ENCODE measurements at regions not wholly inside any gene's neighbourhood (a gene's known extent, or its start where the extent isn't known, plus 50 kb on each side); places are given as distances from the start of the nearest gene placed in this dataset.

- FAIRE-seq (no peak), DNase-seq (ENCODE audit: insufficient read length, low spot score) (no peak)
- no peak for TF ChIP-seq SPI1 (IDR thresholded peaks at IDR 0.05; ENCODE audit: low read depth, low read length)
These were observed 278.1 kb downstream of the LMX1A start for GRCh38 chr1:165078391-165078790.

DNA sequence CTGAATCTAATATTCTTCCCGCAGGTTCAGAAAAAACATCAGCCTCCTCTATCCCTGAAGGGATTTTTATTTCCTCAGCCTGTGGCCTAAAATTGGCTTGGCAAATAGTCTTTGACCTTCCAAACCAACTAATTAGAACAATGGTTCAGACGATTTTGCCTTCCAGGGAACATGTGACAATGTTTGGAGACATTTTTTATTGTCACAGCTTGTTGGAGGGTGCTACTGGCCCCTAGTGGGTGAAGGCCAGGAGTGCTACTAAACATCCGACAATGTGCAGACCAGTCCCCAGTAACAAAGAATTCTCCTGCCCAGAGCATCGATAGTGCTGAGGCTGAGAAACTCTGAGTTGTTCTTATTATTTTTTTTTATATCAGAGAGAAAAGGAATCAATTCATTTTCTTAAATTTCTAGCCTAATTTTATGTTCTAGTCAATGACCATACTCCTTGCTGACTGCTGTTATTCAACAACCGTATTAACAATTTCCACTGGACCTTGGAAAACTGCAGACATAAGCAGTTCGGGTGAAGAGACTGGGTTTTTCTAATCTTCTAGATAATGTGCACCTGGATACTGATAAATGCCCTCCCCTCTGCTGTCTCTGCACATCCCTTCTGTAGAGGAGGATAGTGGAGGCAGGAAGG is 280.7 kb downstream of the LMX1A start:
- TF ChIP-seq POLR2A (IDR thresholded peaks at IDR 0.05; ENCODE audit: low read depth, low read length), result no peak
- TF ChIP-seq POU2F2 (IDR thresholded peaks at IDR 0.05; ENCODE audit: low read depth, low read length), result no peak
- no peak for TF ChIP-seq PAX5 (IDR thresholded peaks at IDR 0.05; ENCODE audit: insufficient read depth, low read length, severe bottlenecking)
- TF ChIP-seq TAF1 (IDR thresholded peaks at IDR 0.05; ENCODE audit: low read depth, low read length), result no peak
- no peak for TF ChIP-seq SPI1 (IDR thresholded peaks at IDR 0.05; ENCODE audit: low read depth, low read length)
- TF ChIP-seq POLR2AphosphoS5 (IDR thresholded peaks at IDR 0.05; ENCODE audit: low read depth, low read length), result no peak
- FAIRE-seq, result no peak
- no peak for DNase-seq (ENCODE audit: insufficient read length, low spot score)

GRCh38 chr1:165073185-165074007 is 283.1 kb downstream of the LMX1A start:
- DNase-seq (ENCODE audit: insufficient read length, low spot score) (peak; percentile 12), FAIRE-seq (no peak)
- TF ChIP-seq POLR2A (IDR thresholded peaks at IDR 0.05; ENCODE audit: low read depth, low read length) (no peak), POU2F2 (IDR thresholded peaks at IDR 0.05; ENCODE audit: low read depth, low read length) (no peak), POLR2AphosphoS5 (IDR thresholded peaks at IDR 0.05; ENCODE audit: low read depth, low read length) (no peak), PAX5 (IDR thresholded peaks at IDR 0.05; ENCODE audit: insufficient read depth, low read length, severe bottlenecking) (no peak), SPI1 (IDR thresholded peaks at IDR 0.05; ENCODE audit: low read depth, low read length) (no peak), TAF1 (IDR thresholded peaks at IDR 0.05; ENCODE audit: low read depth, low read length) (no peak)

DNA sequence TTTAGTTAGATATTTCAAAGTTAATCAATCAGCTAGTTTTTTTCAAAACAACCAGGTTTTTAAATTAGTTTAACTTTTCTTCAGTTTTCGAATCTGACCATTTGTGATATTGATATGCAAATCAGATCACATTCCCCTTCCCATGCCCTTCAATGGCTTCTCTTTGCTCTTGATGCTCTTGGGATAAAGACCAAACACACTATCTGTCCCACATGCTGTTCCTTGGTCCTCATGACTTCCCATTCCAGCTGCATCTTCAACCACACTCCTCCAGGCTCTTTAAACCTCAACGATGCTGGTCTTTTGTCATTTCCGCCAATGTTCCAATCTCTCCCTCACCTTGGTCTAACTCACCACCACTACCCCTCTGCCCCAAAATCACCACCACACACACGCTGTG is 285.8 kb downstream of the LMX1A start:
- no peak for TF ChIP-seq POU2F2 (IDR thresholded peaks at IDR 0.05; ENCODE audit: low read depth, low read length)
- TF ChIP-seq PAX5 (IDR thresholded peaks at IDR 0.05; ENCODE audit: insufficient read depth, low read length, severe bottlenecking), result no peak
- TF ChIP-seq TAF1 (IDR thresholded peaks at IDR 0.05; ENCODE audit: low read depth, low read length), result no peak
- no peak for TF ChIP-seq POLR2A (IDR thresholded peaks at IDR 0.05; ENCODE audit: low read depth, low read length)
- no peak for TF ChIP-seq SPI1 (IDR thresholded peaks at IDR 0.05; ENCODE audit: low read depth, low read length)
- no peak for TF ChIP-seq POLR2AphosphoS5 (IDR thresholded peaks at IDR 0.05; ENCODE audit: low read depth, low read length)
- no peak for FAIRE-seq
- no peak for DNase-seq (ENCODE audit: insufficient read length, low spot score)

DNA sequence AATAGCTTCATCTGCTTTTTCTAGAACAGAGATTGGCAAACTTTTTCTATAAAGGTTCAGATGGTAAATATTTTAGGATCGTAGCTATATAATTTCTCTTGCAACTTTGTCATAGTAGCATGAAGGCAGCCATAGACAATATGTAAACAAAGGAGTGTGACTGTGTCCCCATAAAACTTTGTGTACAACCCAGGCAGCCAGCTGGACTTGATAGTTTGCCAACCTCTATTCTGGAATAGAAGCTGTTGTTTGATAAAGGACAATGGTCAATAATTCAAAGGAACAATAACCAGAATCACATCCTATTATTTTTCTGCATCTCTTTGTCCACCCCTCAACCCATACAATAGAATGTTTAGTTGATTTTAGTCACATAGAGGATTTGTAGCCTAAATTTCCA is 286.7 kb downstream of the LMX1A start:
- no peak for FAIRE-seq
- TF ChIP-seq POLR2A (IDR thresholded peaks at IDR 0.05; ENCODE audit: low read depth, low read length) (no peak), PAX5 (IDR thresholded peaks at IDR 0.05; ENCODE audit: insufficient read depth, low read length, severe bottlenecking) (no peak), POU2F2 (IDR thresholded peaks at IDR 0.05; ENCODE audit: low read depth, low read length) (no peak), SPI1 (IDR thresholded peaks at IDR 0.05; ENCODE audit: low read depth, low read length) (no peak), TAF1 (IDR thresholded peaks at IDR 0.05; ENCODE audit: low read depth, low read length) (no peak), POLR2AphosphoS5 (IDR thresholded peaks at IDR 0.05; ENCODE audit: low read depth, low read length) (no peak)
- DNase-seq (ENCODE audit: insufficient read length, low spot score), result no peak

DNA sequence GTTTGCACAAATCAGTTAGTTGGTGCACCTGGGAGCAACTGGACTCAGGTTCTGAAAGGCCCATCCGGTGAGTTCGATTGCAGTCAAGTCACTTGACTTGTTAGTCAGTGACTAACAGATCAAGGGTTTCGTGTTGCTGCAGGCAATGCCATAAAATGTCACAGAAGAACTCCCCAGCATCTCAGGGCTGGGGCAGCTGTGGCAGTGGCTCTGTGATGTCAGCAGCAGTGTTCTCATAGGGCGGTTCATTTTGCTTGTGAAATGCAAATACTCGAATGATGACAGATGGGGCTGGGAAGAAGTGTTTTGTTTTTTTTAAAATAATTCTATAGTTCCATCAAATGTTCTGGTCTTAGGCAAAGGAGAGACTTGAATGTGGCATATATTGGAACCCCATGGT is 287.8 kb downstream of the LMX1A start:
- no peak for DNase-seq (ENCODE audit: insufficient read length, low spot score)
- FAIRE-seq, result no peak
- no peak for TF ChIP-seq TAF1 (IDR thresholded peaks at IDR 0.05; ENCODE audit: low read depth, low read length)
- no peak for TF ChIP-seq SPI1 (IDR thresholded peaks at IDR 0.05; ENCODE audit: low read depth, low read length)
- TF ChIP-seq POLR2AphosphoS5 (IDR thresholded peaks at IDR 0.05; ENCODE audit: low read depth, low read length), result no peak
- TF ChIP-seq PAX5 (IDR thresholded peaks at IDR 0.05; ENCODE audit: insufficient read depth, low read length, severe bottlenecking), result no peak
- no peak for TF ChIP-seq POU2F2 (IDR thresholded peaks at IDR 0.05; ENCODE audit: low read depth, low read length)
- TF ChIP-seq POLR2A (IDR thresholded peaks at IDR 0.05; ENCODE audit: low read depth, low read length), result no peak

DNA sequence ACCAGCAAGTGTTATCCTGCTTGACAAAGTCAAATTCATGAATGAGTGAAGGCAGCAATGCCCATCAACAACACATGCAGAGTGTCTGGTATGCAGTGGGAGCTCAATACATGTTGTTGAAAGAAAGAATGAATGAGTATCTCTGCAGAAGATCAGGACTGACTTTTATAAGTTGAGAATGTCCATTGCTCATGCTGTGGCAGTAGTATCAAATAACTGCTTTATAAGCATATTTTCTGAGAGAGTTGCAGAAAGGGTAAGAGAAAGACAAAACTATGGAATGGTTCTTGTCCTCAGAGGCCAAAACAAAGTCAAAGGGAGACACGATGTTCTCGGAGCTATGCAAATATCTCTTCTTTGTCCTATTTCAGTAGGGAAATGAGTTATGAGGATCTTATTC is 288.7 kb downstream of the LMX1A start:
- FAIRE-seq (no peak), DNase-seq (ENCODE audit: insufficient read length, low spot score) (no peak)
- no peak for TF ChIP-seq POLR2A (IDR thresholded peaks at IDR 0.05; ENCODE audit: low read depth, low read length)
- no peak for TF ChIP-seq POLR2AphosphoS5 (IDR thresholded peaks at IDR 0.05; ENCODE audit: low read depth, low read length)
- TF ChIP-seq POU2F2 (IDR thresholded peaks at IDR 0.05; ENCODE audit: low read depth, low read length), result no peak

DNA sequence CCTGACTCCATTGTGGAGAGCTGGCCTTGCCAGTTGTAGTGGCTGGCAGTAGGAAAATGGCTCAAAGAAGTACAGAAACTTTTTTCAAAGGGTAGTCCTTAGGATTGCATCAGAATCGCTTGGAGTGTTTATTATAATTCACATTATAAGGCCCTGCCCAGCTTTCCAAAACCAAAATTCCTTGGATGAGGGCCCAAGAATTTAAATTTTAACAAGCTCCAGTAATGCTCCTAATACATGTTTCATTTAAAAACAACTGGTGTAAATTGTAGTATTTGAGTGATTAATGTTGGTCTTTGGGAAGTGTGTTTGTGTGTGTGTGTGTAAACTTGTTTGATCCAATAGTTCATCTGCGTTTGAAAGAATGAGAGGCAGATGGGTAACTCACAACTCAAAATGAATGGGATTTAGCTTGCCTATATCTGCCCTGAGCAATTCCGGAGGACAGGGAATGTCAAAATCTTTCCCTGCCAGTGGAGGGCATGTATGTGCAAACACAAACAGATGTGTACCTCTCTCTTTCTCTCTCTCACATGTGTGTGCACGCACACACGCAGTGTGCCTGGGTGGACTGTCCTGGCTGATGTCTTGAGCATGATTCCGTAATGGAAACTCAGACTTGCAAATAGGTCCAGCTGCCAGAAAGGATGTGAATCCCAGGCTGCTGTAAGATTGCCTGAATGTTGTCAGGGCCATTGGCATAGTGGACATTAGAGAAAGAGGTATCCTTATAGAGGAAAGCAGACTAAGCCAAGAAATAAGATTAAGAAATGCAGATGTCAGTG is 293.1 kb downstream of the LMX1A start:
- FAIRE-seq, result no peak
- TF ChIP-seq PAX5 (IDR thresholded peaks at IDR 0.05; ENCODE audit: insufficient read depth, low read length, severe bottlenecking), result no peak
- TF ChIP-seq POLR2A (IDR thresholded peaks at IDR 0.05; ENCODE audit: low read depth, low read length), result no peak
- no peak for TF ChIP-seq TAF1 (IDR thresholded peaks at IDR 0.05; ENCODE audit: low read depth, low read length)

GRCh38 chr1:165062346-165062745 is 294.2 kb downstream of the LMX1A start:
- DNase-seq (ENCODE audit: insufficient read length, low spot score) (no peak), FAIRE-seq (no peak)
- TF ChIP-seq PAX5 (IDR thresholded peaks at IDR 0.05; ENCODE audit: insufficient read depth, low read length, severe bottlenecking) (no peak), POLR2A (IDR thresholded peaks at IDR 0.05; ENCODE audit: low read depth, low read length) (no peak)

More for the DNA sequence above, 293.1 kb downstream of the LMX1A start:
- no peak for DNase-seq (ENCODE audit: insufficient read length, low spot score)
